ENCODE measurements at regions not wholly inside any gene's neighbourhood (a gene's known extent, or its start where the extent isn't known, plus 50 kb on each side); places are given as distances from the start of the nearest gene placed in this dataset.

- no peaks in the 10 kb centered on the region for H3K9me3 ChIP-seq (ENCODE audit: insufficient read depth, low read length)
- H3K27ac ChIP-seq (ENCODE audit: low read length), result no peak overlapping the region
- no peaks in the 10 kb centered on the region for H3K4me1 ChIP-seq (ENCODE audit: low read length)
- no peak overlapping the region for H3K4me2 ChIP-seq (ENCODE audit: low read length)
- no peaks in the 10 kb centered on the region for H3K79me2 ChIP-seq (ENCODE audit: low read length)
- TF ChIP-seq, protein P1, sequence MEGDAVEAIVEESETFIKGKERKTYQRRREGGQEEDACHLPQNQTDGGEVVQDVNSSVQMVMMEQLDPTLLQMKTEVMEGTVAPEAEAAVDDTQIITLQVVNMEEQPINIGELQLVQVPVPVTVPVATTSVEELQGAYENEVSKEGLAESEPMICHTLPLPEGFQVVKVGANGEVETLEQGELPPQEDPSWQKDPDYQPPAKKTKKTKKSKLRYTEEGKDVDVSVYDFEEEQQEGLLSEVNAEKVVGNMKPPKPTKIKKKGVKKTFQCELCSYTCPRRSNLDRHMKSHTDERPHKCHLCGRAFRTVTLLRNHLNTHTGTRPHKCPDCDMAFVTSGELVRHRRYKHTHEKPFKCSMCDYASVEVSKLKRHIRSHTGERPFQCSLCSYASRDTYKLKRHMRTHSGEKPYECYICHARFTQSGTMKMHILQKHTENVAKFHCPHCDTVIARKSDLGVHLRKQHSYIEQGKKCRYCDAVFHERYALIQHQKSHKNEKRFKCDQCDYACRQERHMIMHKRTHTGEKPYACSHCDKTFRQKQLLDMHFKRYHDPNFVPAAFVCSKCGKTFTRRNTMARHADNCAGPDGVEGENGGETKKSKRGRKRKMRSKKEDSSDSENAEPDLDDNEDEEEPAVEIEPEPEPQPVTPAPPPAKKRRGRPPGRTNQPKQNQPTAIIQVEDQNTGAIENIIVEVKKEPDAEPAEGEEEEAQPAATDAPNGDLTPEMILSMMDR (IDR thresholded peaks at IDR 0.05; ENCODE audit: low read depth, low read length), result no peak
- TF ChIP-seq EZH2phosphoT487 (IDR thresholded peaks at IDR 0.05; ENCODE audit: low read depth), result no peak
- no peaks in the 10 kb centered on the region for H3K27me3 ChIP-seq (ENCODE audit: low read depth, low read length)
- H4K20me1 ChIP-seq (ENCODE audit: insufficient read depth, low read length), result no peaks in the 10 kb centered on the region
- no peaks in the 10 kb centered on the region for H3K36me3 ChIP-seq (replicated peaks; ENCODE audit: low read depth, low read length)
- no peak overlapping the region for H2AFZ ChIP-seq (ENCODE audit: low read depth, low read length)
- no peak overlapping the region for H3K4me3 ChIP-seq (ENCODE audit: low read length)
- H3K9ac ChIP-seq (ENCODE audit: low read length), result no peak overlapping the region
Measured at GRCh38 chr2:138974651-138975050, 194.5 kb upstream of the NXPH2 start.

DNA sequence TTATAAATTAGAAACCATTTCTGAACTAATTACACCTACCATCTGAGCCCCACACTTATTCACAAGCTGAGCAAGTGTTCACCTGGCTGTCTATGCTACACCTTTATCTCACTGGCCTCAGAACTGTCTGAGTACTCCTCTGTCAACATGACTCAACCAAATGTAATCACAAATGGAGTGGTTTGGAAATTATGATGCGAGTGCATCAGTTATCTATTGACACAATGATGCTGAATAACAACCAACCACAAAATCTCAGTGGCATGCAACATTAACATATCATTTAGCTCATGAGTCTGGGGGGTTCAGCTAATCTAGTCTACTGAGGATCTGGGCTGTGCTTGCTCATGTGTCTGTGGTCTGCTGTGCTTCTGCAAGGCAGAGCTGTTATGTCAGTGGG lies 184.2 kb upstream of the NXPH2 start:
- Histone ChIP-seq H3K9me3 (ENCODE audit: insufficient read depth, low read length) (no peaks in the 10 kb centered on the region), H4K20me1 (ENCODE audit: insufficient read depth, low read length) (no peaks in the 10 kb centered on the region), H3K4me3 (ENCODE audit: low read length) (no peak overlapping the region), H2AFZ (ENCODE audit: low read depth, low read length) (no peak overlapping the region), H3K36me3 (replicated peaks; ENCODE audit: low read depth, low read length) (no peaks in the 10 kb centered on the region), H3K79me2 (ENCODE audit: low read length) (no peaks in the 10 kb centered on the region), H3K4me2 (ENCODE audit: low read length) (no peak overlapping the region), H3K27ac (ENCODE audit: low read length) (no peak overlapping the region), H3K4me1 (ENCODE audit: low read length) (no peaks in the 10 kb centered on the region), H3K9ac (ENCODE audit: low read length) (no peak overlapping the region), H3K27me3 (ENCODE audit: low read depth, low read length) (no peaks in the 10 kb centered on the region)
- TF ChIP-seq, protein P1 (IDR thresholded peaks at IDR 0.05; ENCODE audit: low read depth, low read length), result no peak

DNA sequence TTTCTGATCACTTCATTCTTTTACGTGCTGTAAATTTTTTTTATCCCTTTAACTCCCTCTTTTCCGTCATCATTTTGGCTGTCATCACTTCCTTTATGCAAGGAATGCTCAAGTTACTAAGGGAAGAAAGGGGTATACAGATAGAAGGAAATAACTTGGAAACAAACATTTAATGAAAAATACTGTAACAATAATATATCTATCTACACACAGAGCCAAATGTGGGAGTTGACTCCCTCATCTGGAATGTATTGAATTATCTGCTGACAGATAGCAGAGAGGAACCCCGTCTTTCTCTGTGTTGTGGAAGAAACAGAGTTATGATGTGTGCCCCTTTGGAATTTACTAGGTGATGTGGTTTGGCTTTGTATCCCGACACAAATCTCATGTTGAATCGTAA lies 182.5 kb upstream of the NXPH2 start:
- H3K4me2 ChIP-seq (ENCODE audit: low read length), result no peak overlapping the region
- no peak overlapping the region for H3K27ac ChIP-seq (ENCODE audit: low read length)
- H3K4me3 ChIP-seq (ENCODE audit: low read length), result no peak overlapping the region
- no peak overlapping the region for H3K9ac ChIP-seq (ENCODE audit: low read length)
- H3K27me3 ChIP-seq (ENCODE audit: low read depth, low read length), result no peaks in the 10 kb centered on the region
- no peaks in the 10 kb centered on the region for H3K36me3 ChIP-seq (replicated peaks; ENCODE audit: low read depth, low read length)
- no peaks in the 10 kb centered on the region for H3K79me2 ChIP-seq (ENCODE audit: low read length)
- no peaks in the 10 kb centered on the region for H3K9me3 ChIP-seq (ENCODE audit: insufficient read depth, low read length)
- no peaks in the 10 kb centered on the region for H4K20me1 ChIP-seq (ENCODE audit: insufficient read depth, low read length)
- no peak overlapping the region for H2AFZ ChIP-seq (ENCODE audit: low read depth, low read length)
- H3K4me1 ChIP-seq (ENCODE audit: low read length), result no peaks in the 10 kb centered on the region
- TF ChIP-seq EZH2phosphoT487 (IDR thresholded peaks at IDR 0.05; ENCODE audit: low read depth), result no peak
- TF ChIP-seq, protein P1 (IDR thresholded peaks at IDR 0.05; ENCODE audit: low read depth, low read length), result no peak

DNA sequence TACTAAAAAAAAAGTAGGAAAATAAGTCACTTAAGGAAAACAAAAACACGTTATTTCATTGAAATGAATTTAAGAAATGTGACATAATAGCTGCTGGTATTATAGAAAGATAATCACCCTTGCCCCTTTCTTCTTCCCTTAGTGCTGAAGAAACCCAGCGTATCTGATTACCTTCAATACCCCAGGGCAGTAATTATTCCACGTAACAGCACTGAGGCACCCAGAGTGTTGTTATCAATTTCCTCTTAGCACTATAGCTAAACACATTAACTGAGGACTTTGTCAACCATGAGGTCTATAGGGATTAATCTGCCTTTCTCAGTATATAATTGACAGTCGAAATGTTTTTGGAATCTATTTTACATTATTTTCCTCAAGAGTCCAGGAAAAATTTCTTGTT lies 180.0 kb upstream of the NXPH2 start:
- H4K20me1 ChIP-seq (ENCODE audit: insufficient read depth, low read length), result no peaks in the 10 kb centered on the region
- H3K4me3 ChIP-seq (ENCODE audit: low read length), result no peak overlapping the region
- H2AFZ ChIP-seq (ENCODE audit: low read depth, low read length), result no peak overlapping the region
- H3K4me2 ChIP-seq (ENCODE audit: low read length), result no peak overlapping the region
- H3K9me3 ChIP-seq (ENCODE audit: insufficient read depth, low read length), result no peaks in the 10 kb centered on the region
- H3K36me3 ChIP-seq (replicated peaks; ENCODE audit: low read depth, low read length), result no peaks in the 10 kb centered on the region
- H3K4me1 ChIP-seq (ENCODE audit: low read length), result no peaks in the 10 kb centered on the region
- H3K27ac ChIP-seq (ENCODE audit: low read length), result no peak overlapping the region
- TF ChIP-seq EZH2phosphoT487 (IDR thresholded peaks at IDR 0.05; ENCODE audit: low read depth), result no peak
- TF ChIP-seq, protein P1 (IDR thresholded peaks at IDR 0.05; ENCODE audit: low read depth, low read length), result no peak
- H3K27me3 ChIP-seq (ENCODE audit: low read depth, low read length), result no peaks in the 10 kb centered on the region
- H3K79me2 ChIP-seq (ENCODE audit: low read length), result no peaks in the 10 kb centered on the region
- H3K9ac ChIP-seq (ENCODE audit: low read length), result no peak overlapping the region

Measured in OCI-LY3 (cell line).